ENCODE measurements at regions not wholly inside any gene's neighbourhood (a gene's known extent, or its start where the extent isn't known, plus 50 kb on each side); places are given as distances from the start of the nearest gene placed in this dataset.

- CTCF ChIA-PET = interaction anchor here (0.6 to 1.4 kb wide), 4 partner anchors 15 to 412 kb away, joined by 3 to 5 read pairs (median 4); no protein-coding TSS in a partner anchor
- TF ChIP-seq FOS (IDR thresholded peaks at IDR 0.05; ENCODE audit: low read depth, low read length) = no peak
- no peak for TF ChIP-seq ELK1 (IDR thresholded peaks at IDR 0.05; ENCODE audit: borderline replicate concordance, low read depth, low read length)
- peak; percentile 47 for TF ChIP-seq RAD21 (IDR thresholded peaks at IDR 0.05; ENCODE audit: low read length)
- no peak for TF ChIP-seq MXI1 (IDR thresholded peaks at IDR 0.05; ENCODE audit: borderline replicate concordance, low read depth, low read length)
- no peak for TF ChIP-seq RFX5 (IDR thresholded peaks at IDR 0.05; ENCODE audit: low read depth, low read length)
- TF ChIP-seq CHD1 (IDR thresholded peaks at IDR 0.05; ENCODE audit: low read depth, low read length) = no peak
- TF ChIP-seq SMC3 (IDR thresholded peaks at IDR 0.05; ENCODE audit: low read depth, low read length) = peak; percentile 30
- TF ChIP-seq BHLHE40 (IDR thresholded peaks at IDR 0.05; ENCODE audit: low read depth, low read length) = no peak
- peak; percentile 52 for TF ChIP-seq CTCF (conservative IDR thresholded peaks at IDR 0.05; ENCODE audit: low read depth, low read length)
- no peak for TF ChIP-seq MAFK (IDR thresholded peaks at IDR 0.05; ENCODE audit: low read depth, low read length)
- no peak overlapping the region for H4K8ac ChIP-seq (ENCODE audit: low read depth in 2 of 2, low read length in 2 of 2)
- H3K4me3 ChIP-seq (ENCODE audit: insufficient read depth, low read depth, low read length) = no peak overlapping the region
- POLR2A ChIA-PET (ENCODE audit: unreplicated experiment) = no interaction called here
- no peaks in the 10 kb centered on the region for H3K27me3 ChIP-seq (ENCODE audit: control insufficient read depth, insufficient read depth, low read length)
- ATAC-seq (ENCODE audit: low read depth) (peak; percentile 60; the same call in 1 of the 2 replicates), DNase-seq (peak; percentile 10)
- H2BK120ac ChIP-seq (ENCODE audit: low read depth, low read length) = no peak overlapping the region
- H3K18ac ChIP-seq (ENCODE audit: low read depth, low read length) = no peak overlapping the region
- no peak overlapping the region for H3K27ac ChIP-seq (ENCODE audit: insufficient read depth, low read length)
- H2BK15ac ChIP-seq (ENCODE audit: low read depth, low read length) = no peak overlapping the region
- no peaks in the 10 kb centered on the region for H4K20me1 ChIP-seq (ENCODE audit: insufficient read depth, low read length)
- in situ Hi-C loops (cut with MboI; ENCODE audit: low sequenced_read_pairs) (no loop called here), intact Hi-C loops (cut with micrococcal nuclease) (no loop called here), dilution Hi-C loops (cut with HindIII; ENCODE audit: low sequenced_read_pairs, unreplicated experiment) (no loop called here)
- no peaks in the 10 kb centered on the region for H3K9me1 ChIP-seq (ENCODE audit: insufficient read depth, low read length)
- H4K5ac ChIP-seq (ENCODE audit: low read depth, low read length) = no peak overlapping the region
- H2AK5ac ChIP-seq (ENCODE audit: low read depth, low read length) = no peak overlapping the region
- no peak overlapping the region for H3K23ac ChIP-seq (ENCODE audit: low read depth, low read length)
- H3K36me3 ChIP-seq (ENCODE audit: control insufficient read depth, insufficient read depth, low read length) = no peaks in the 10 kb centered on the region
- no CpG with 5 or more reads among the region's 2 CpGs for WGBS, 2 experiments (ENCODE audit: extremely low coverage in 2 of 2, insufficient read length in 1 of 2)
- BruUV-seq (replicated peaks) = no TSS peak
- H2BK20ac ChIP-seq (ENCODE audit: low read depth, low read length) = no peak overlapping the region
- H3K14ac ChIP-seq (replicated peaks; ENCODE audit: low read depth, low read length) = no peak overlapping the region
- no peak overlapping the region for H3K9ac ChIP-seq (ENCODE audit: low read depth, low read length)
- H4K91ac ChIP-seq (ENCODE audit: insufficient read depth, low read depth, low read length) = no peak overlapping the region
- no peak overlapping the region for H2AK9ac ChIP-seq (replicated peaks; ENCODE audit: low read depth, low read length, poor library complexity)
- no peak overlapping the region for H3K4ac ChIP-seq (ENCODE audit: low read depth, low read length)
- no peaks in the 10 kb centered on the region for H3K79me1 ChIP-seq (ENCODE audit: low read depth in 1 of 2, low read length in 2 of 2)
- H2BK5ac ChIP-seq (ENCODE audit: low read depth, low read length, poor library complexity, severe bottlenecking) = no peak overlapping the region
- H3K9me3 ChIP-seq (ENCODE audit: control insufficient read depth, insufficient read depth, low read length) = peaks cover 2% of the 10 kb centered on the region; the same call in 1 of the 2 replicates
- H3K4me1 ChIP-seq (ENCODE audit: control insufficient read depth, insufficient read depth, low read length) = no peaks in the 10 kb centered on the region
- no peak overlapping the region for H3K56ac ChIP-seq (ENCODE audit: extremely low read depth, insufficient read depth, low read length)
- H2AFZ ChIP-seq (replicated peaks; ENCODE audit: low read length, poor library complexity) = no peak overlapping the region
- H3K4me2 ChIP-seq (ENCODE audit: low read depth, low read length) = no peak overlapping the region
These were observed 76.0 kb downstream of the SPIN4 start for GRCh38 chrX:63275127-63275526.
